Skeletal muscle cell (primary cell): ENCODE measurements at regions not wholly inside any gene's neighbourhood (a gene's known extent, or its start where the extent isn't known, plus 50 kb on each side); places are given as distances from the start of the nearest gene placed in this dataset.
A peak's percentile ranks its signal among the peaks of the same experiment; 100 is the strongest.
"Not testable (repeated sequence)": the region's sequence is repeated elsewhere in the genome, so short reads cannot be mapped to it uniquely, and the experiment has no call there.

Experiments
- DNase-seq: peaks from one replicate; pipeline ENCODE4 v3.0.0-alpha.2; 2010; ENCODE audit warnings: low read depth
- H3K4me3 ChIP-seq: 2 replicates; pipeline ENCODE4 v1.5.1; 2011; ENCODE audit warnings: low read depth, mild to moderate bottlenecking, control low read depth, low read length, moderate library complexity

GRCh38 chr3:146715170-146715569 is 110.0 kb upstream of the PLSCR5 start:
- peak; percentile 21 for DNase-seq

GRCh38 chr3:146712806-146713205 is 107.7 kb upstream of the PLSCR5 start:
- no peak for DNase-seq

More at GRCh38 chr3:146715170-146715569, 110.0 kb upstream of the PLSCR5 start:
- H3K4me3 ChIP-seq, result no peak overlapping the region

GRCh38 chr3:146709969-146710368 is 104.8 kb upstream of the PLSCR5 start:
- DNase-seq, result no peak
- no peak overlapping the region for H3K4me3 ChIP-seq

More at GRCh38 chr3:146712806-146713205, 107.7 kb upstream of the PLSCR5 start:
- no peak overlapping the region for H3K4me3 ChIP-seq

- H3K4me3 ChIP-seq, result no peak overlapping the region
- DNase-seq, result no peak
Measured at GRCh38 chr3:146705225-146705624, 100.1 kb upstream of the PLSCR5 start.

GRCh38 chr3:146702237-146702636 is 97.1 kb upstream of the PLSCR5 start:
- DNase-seq, result no peak

GRCh38 chr3:146701246-146701645 is 96.1 kb upstream of the PLSCR5 start:
- DNase-seq, result no peak
- H3K4me3 ChIP-seq, result no peak overlapping the region

More at GRCh38 chr3:146702237-146702636, 97.1 kb upstream of the PLSCR5 start:
- H3K4me3 ChIP-seq, result no peak overlapping the region

- not testable (repeated sequence) for DNase-seq, H3K4me3 ChIP-seq
Measured at GRCh38 chr3:146700025-146700424, 94.9 kb upstream of the PLSCR5 start.

- H3K4me3 ChIP-seq, result no peak overlapping the region
- DNase-seq, result no peak
Measured at GRCh38 chr3:146692254-146692653, 87.1 kb upstream of the PLSCR5 start.

- no peak for DNase-seq
- no peak overlapping the region for H3K4me3 ChIP-seq
Measured at GRCh38 chr3:146685050-146685814, 80.1 kb upstream of the PLSCR5 start.

GRCh38 chr3:146682171-146682570 is 77.0 kb upstream of the PLSCR5 start:
- peak; percentile 4 for DNase-seq
- no peak overlapping the region for H3K4me3 ChIP-seq

GRCh38 chr3:146680617-146681016 is 75.5 kb upstream of the PLSCR5 start:
- no peak for DNase-seq
- H3K4me3 ChIP-seq, result no peak overlapping the region

GRCh38 chr3:146679995-146680394 is 74.8 kb upstream of the PLSCR5 start:
- no peak for DNase-seq
- H3K4me3 ChIP-seq, result no peak overlapping the region

GRCh38 chr3:146679191-146679590 is 74.0 kb upstream of the PLSCR5 start:
- no peak for DNase-seq
- H3K4me3 ChIP-seq, result no peak overlapping the region

GRCh38 chr3:146672941-146673340 is 67.8 kb upstream of the PLSCR5 start:
- DNase-seq, result no peak

GRCh38 chr3:146664403-146664802 is 59.3 kb upstream of the PLSCR5 start:
- no peak overlapping the region for H3K4me3 ChIP-seq
- DNase-seq, result no peak

More at GRCh38 chr3:146672941-146673340, 67.8 kb upstream of the PLSCR5 start:
- no peak overlapping the region for H3K4me3 ChIP-seq

- DNase-seq, result no peak
- H3K4me3 ChIP-seq, result no peak overlapping the region
Measured at GRCh38 chr3:146658841-146659240, 53.7 kb upstream of the PLSCR5 start.

GRCh38 chr3:146655333-146655996 is 50.3 kb upstream of the PLSCR5 start:
- no peak for DNase-seq
- H3K4me3 ChIP-seq, result no peak overlapping the region
